Breast epithelium (tissue), 4 donors: ENCODE measurements at regions not wholly inside any gene's neighbourhood (a gene's known extent, or its start where the extent isn't known, plus 50 kb on each side); places are given as distances from the start of the nearest gene placed in this dataset.
A peak's percentile ranks its signal among the peaks of the same experiment; 100 is the strongest.

Experiments used
- DNase-seq, 2 donors: peaks; one replicate each; pipeline ENCODE4 v3.0.0-alpha.2; 2019; ENCODE audit warnings: low spot score in 2 of 2
- H3K27ac ChIP-seq, 2 donors: fragments of 200-600 bp; sonication (generic) in 1 of 2; one replicate each; pipeline ENCODE4 v1.5.1; 2016 to 2019; ENCODE audit warnings: mild to moderate bottlenecking in 1 of 2
- H3K27me3 ChIP-seq, 2 donors: fragments of 200-600 bp; sonication (generic) in 1 of 2; one replicate each; pipeline versions ENCODE4 v1.5.1 to v1.6.0; 2017 to 2019; ENCODE audit warnings: control low read depth in 1 of 2, mild to moderate bottlenecking in 1 of 2
- H3K36me3 ChIP-seq: fragments of 200-600 bp; one replicate; pipeline ENCODE4 v1.5.1; 2019
- H3K4me1 ChIP-seq, 2 donors: fragments of 200-600 bp; sonication (generic); one replicate each; pipeline ENCODE4 v1.5.1; 2016 to 2019; ENCODE audit warnings: control low read depth in 1 of 2
- H3K4me3 ChIP-seq, 3 donors: fragments of 200-600 bp; sonication (generic); 1 replicate in 2 of 3; 2 replicates in 1 of 3; pipeline ENCODE4 v1.5.1; 2016 to 2019; ENCODE audit warnings: mild to moderate bottlenecking in 3 of 3, moderate library complexity in 2 of 3
- H3K9me3 ChIP-seq, 2 donors: fragments of 200-600 bp; sonication (generic) in 1 of 2; one replicate each; pipeline ENCODE4 v1.5.1; 2016 to 2019; ENCODE audit warnings: control low read depth in 1 of 2
- POLR2A ChIP-seq: fragments of 450-650 bp; IDR thresholded peaks from one replicate; pipeline ENCODE4 v1.6.1; 2016; ENCODE audit warnings: antibody characterized with exemption, mild to moderate bottlenecking, moderate library complexity
- POLR2AphosphoS5 ChIP-seq, 3 donors: sonication (generic); formaldehyde crosslinking; IDR thresholded peaks; one replicate each; pipeline ENCODE4 v1.6.1; 2017; ENCODE audit warnings: antibody characterized with exemption in 3 of 3
- intact Hi-C: fragments of 100-400 bp; cut with DNase I; formaldehyde crosslinking; loops from one replicate; pipeline ENCODE4 v1.15.1; 2023; ENCODE audit warnings: low total_unique reads
- TF ChIP-seq, protein P1 (sequence below), 3 donors: fragments of 450-650 bp; IDR thresholded peaks; one replicate each; pipeline ENCODE4 v1.5.1; 2016 to 2017; ENCODE audit warnings: antibody characterized with exemption in 3 of 3, mild to moderate bottlenecking in 3 of 3, moderate library complexity in 3 of 3

DNA sequence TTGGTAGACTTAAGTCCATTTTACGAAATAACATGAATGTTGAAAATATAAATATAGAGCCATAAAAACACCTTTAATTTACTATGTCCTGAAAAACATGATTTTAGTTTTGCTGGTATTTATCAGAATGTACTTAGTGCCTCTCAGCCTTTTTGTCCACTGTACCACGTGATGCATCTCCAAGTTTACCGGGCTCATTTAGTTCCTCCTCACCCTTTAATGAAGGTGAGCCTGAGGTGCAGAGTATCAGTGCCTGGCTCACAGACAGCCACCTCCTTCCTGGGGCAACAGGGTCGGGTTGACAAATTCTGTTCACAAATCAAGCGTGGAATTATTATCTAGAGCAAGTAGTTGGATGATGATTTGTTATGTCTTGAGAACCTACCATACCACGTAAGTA is 420.5 kb upstream of the MEIS1 start:
- H3K36me3 ChIP-seq = no peaks in the 10 kb centered on the region
- peaks cover 0 to 18% of the 10 kb centered on the region in 2 donors for H3K9me3 ChIP-seq
- no peak for DNase-seq
- no peaks in the 10 kb centered on the region for H3K4me1 ChIP-seq
- no peak overlapping the region for H3K27ac ChIP-seq
- no peak overlapping the region for H3K4me3 ChIP-seq
- intact Hi-C loops = no loop called here
- H3K27me3 ChIP-seq = no peaks in the 10 kb centered on the region
- TF ChIP-seq POLR2A (no peak), POLR2AphosphoS5 (IDR thresholded peaks at IDR 0.05) (no peak)
- TF ChIP-seq, protein P1, sequence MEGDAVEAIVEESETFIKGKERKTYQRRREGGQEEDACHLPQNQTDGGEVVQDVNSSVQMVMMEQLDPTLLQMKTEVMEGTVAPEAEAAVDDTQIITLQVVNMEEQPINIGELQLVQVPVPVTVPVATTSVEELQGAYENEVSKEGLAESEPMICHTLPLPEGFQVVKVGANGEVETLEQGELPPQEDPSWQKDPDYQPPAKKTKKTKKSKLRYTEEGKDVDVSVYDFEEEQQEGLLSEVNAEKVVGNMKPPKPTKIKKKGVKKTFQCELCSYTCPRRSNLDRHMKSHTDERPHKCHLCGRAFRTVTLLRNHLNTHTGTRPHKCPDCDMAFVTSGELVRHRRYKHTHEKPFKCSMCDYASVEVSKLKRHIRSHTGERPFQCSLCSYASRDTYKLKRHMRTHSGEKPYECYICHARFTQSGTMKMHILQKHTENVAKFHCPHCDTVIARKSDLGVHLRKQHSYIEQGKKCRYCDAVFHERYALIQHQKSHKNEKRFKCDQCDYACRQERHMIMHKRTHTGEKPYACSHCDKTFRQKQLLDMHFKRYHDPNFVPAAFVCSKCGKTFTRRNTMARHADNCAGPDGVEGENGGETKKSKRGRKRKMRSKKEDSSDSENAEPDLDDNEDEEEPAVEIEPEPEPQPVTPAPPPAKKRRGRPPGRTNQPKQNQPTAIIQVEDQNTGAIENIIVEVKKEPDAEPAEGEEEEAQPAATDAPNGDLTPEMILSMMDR (IDR thresholded peaks at IDR 0.05) = no peak

DNA sequence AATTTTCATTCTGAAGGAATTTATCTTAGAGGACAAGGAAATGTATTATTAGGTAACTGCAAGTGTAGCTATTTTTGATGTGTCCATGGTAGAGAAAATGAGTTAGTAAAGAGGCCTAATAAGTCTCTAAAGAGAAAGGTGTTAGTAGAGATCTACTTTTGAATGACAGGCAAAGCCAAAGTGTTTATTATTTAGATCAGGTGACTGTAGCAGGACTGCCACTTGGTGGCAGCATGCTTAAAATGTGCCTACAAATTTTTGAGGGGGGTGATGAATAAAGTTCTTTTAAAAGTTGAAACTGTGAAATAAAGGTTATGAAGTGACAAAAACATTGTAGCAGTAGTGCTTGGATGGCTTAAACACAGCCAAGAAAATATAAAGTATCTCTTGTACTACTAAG is 421.5 kb upstream of the MEIS1 start:
- H3K27me3 ChIP-seq = no peaks in the 10 kb centered on the region
- intact Hi-C loops = no loop called here
- TF ChIP-seq POLR2AphosphoS5 (IDR thresholded peaks at IDR 0.05) = no peak
- no peak for TF ChIP-seq POLR2A
- TF ChIP-seq, protein P1 (IDR thresholded peaks at IDR 0.05) = no peak
- DNase-seq = no peak
- no peak overlapping the region for H3K27ac ChIP-seq
- H3K4me3 ChIP-seq = no peak overlapping the region
- no peaks in the 10 kb centered on the region for H3K4me1 ChIP-seq
- no peaks in the 10 kb centered on the region for H3K36me3 ChIP-seq
- H3K9me3 ChIP-seq = peaks cover 0 to 18% of the 10 kb centered on the region in 2 donors

DNA sequence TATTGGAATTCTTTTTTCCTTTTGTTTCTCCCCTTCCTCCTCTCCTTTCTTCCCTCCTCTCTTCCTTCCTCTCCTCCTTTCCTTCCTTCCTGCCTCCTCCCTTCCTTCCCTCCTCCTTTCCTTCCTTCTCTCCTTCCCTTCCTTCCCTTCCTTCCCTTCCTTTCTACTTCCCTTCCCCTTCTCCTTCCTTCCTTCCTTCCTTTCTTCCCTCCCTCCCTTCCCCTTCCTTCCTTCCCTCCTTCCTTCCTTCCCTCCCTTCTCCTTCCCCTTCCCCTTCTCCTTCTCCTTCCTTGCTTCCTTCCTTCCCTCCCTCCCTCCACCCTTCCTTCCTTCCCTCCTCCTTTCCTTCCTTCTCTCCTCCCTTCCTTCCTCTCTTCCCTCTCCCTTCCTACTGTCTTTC is 431.0 kb upstream of the MEIS1 start:
- Histone ChIP-seq H3K9me3 (no peaks in the 10 kb centered on the region), H3K4me1 (no peaks in the 10 kb centered on the region), H3K4me3 (no peak overlapping the region), H3K27me3 (no peaks in the 10 kb centered on the region), H3K27ac (no peak overlapping the region), H3K36me3 (no peaks in the 10 kb centered on the region)
- intact Hi-C loops = no loop called here
- TF ChIP-seq, protein P1 (IDR thresholded peaks at IDR 0.05) = no peak
- no peak for TF ChIP-seq POLR2AphosphoS5 (IDR thresholded peaks at IDR 0.05)
- TF ChIP-seq POLR2A = no peak
- no peak for DNase-seq

DNA sequence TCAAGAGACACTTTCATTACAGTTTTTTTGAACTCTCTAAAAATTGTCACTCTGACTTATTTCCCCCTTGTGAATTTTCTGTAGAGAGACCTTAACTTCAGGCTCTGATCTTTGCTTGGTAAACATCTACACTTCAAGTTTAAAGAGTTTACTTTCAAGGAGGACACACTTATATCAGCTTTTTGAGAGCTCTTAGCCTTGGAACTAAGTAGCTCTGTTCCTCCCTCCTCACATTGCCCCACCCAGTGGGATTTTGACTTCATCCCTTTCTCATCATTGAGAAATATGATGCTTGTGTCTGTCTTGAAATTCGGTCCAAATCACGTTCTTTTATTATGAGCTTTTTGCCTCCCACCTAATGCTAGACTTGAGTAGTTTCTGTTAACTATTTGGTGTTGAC is 433.4 kb upstream of the MEIS1 start:
- Histone ChIP-seq H3K36me3 (no peaks in the 10 kb centered on the region), H3K4me1 (no peaks in the 10 kb centered on the region), H3K4me3 (no peak overlapping the region), H3K27me3 (no peaks in the 10 kb centered on the region), H3K27ac (peak overlapping the region in 1 of 2 donors; percentile 66), H3K9me3 (no peaks in the 10 kb centered on the region)
- no peak for DNase-seq
- TF ChIP-seq POLR2AphosphoS5 (IDR thresholded peaks at IDR 0.05) (no peak), POLR2A (no peak)
- TF ChIP-seq, protein P1 (IDR thresholded peaks at IDR 0.05) = no peak
- intact Hi-C loops = no loop called here

DNA sequence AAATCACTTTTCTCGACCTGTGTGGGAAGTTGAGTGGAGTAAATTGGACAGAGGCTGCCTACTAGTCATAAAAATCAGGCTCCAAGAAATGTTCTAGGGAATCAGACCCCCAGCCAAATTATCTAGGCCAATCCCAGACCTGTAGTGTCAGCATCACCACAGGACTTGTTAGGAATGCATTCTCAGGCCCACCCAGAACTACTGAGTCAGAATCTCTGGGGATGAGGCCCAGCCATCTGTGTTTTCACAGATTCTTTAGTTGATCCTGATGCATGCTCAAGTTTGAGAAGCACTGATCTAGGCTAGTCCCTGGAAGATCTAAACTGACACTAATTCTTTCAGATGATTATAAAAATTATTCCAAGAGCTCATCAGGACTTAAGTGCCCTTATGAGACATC is 434.0 kb upstream of the MEIS1 start:
- no peaks in the 10 kb centered on the region for H3K4me1 ChIP-seq
- H3K36me3 ChIP-seq = no peaks in the 10 kb centered on the region
- no peak for DNase-seq
- peak overlapping the region in 1 of 2 donors; percentile 66 for H3K27ac ChIP-seq
- intact Hi-C loops = no loop called here
- no peak for TF ChIP-seq POLR2AphosphoS5 (IDR thresholded peaks at IDR 0.05)
- no peak for TF ChIP-seq POLR2A
- TF ChIP-seq, protein P1 (IDR thresholded peaks at IDR 0.05) = no peak
- no peaks in the 10 kb centered on the region for H3K27me3 ChIP-seq
- H3K9me3 ChIP-seq = no peaks in the 10 kb centered on the region
- no peak overlapping the region for H3K4me3 ChIP-seq
